GM04504 (cell line): ENCODE measurements at regions not wholly inside any gene's neighbourhood (a gene's known extent, or its start where the extent isn't known, plus 50 kb on each side); places are given as distances from the start of the nearest gene placed in this dataset.

Experiments used
- DNase-seq: peaks from one replicate; pipeline ENCODE4 v3.0.0-alpha.2; 2012; ENCODE audit warnings: low read depth

DNA sequence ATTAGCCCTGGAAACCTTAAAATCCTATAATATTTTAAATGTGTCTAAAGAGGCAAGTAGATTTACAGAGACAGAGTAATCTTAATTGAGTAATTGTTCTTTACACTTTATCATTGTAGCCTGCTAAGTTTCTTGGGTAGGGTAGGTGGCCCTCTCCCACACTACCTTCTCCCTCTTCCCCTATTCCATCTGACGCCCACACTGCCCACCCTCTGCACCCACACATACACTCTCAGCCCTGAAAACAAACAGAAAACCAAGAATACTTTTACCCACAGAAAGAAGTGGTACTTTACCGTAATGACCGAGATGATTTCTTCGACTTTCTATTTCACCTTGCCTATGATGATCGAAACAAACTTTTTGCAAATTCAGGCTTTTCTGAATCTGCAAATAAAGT is 320.4 kb upstream of the OBI1 start:
- DNase-seq = no peak

DNA sequence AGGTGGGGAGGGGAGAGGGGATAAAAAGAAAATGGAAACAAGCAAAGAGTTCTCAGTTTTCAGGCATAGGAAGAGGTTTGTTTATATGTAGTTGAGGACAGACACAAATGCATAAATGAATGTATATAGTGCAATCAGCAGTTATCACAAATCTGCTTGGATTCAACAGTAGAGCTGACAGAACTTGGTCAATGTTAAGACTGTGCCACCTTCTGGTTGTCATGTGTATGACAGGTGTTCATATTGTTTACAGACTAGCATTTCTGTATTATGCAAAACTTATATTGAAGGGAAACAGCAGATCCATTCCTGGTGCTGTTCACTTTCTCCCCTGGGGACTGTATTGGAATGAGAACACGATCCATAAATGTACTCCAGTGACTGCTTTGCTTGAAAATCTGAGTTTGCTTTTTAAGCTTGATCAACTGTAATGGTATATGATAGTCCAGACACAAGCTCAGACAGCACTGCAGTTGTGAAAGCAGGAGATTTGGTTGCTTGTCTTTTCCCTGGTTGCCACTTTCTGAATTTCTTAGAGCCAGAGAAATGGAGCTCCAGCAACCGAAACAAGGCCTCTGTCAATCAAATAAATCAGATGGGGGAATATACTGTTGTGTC is 319.5 kb upstream of the OBI1 start:
- peak; percentile 9 for DNase-seq

DNA sequence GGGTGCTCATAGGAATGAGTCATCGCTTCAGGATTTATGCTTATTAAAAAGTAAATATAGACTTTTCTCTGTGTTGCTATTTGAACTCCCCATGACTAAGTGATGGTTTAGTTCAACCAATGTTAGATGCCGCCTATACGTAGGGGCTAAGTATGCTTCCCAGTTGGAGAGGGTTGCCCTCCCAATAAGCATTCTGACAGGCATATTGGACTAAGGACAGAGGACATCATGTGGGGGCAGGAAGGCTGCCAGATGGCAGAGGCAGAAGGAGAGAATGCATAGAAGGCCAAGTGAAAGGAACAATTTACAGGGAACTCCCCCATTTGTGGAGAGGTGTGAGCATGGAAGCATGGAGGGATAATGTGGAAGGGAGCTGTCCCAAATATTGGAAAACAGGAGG is 318.4 kb upstream of the OBI1 start:
- DNase-seq = no peak

DNA sequence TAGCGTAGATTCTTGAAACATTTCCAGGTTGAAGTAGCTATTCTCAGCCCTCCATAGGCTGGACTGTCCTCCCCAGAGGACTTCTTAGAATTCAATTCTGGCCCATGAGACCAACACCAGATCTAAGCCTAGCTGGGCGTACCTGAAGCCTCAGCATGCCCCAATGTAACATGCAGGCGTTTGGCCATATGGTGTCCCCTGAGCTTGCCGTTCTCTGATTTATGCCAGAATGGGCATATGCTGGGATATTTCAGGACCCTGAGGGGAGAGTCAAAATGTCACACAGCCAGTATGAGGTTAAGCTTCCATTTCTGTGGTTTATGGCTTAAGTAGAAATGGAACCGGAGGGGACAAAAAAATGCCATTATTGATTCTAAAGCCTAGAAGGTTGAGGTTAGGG is 317.7 kb upstream of the OBI1 start:
- no peak for DNase-seq

DNA sequence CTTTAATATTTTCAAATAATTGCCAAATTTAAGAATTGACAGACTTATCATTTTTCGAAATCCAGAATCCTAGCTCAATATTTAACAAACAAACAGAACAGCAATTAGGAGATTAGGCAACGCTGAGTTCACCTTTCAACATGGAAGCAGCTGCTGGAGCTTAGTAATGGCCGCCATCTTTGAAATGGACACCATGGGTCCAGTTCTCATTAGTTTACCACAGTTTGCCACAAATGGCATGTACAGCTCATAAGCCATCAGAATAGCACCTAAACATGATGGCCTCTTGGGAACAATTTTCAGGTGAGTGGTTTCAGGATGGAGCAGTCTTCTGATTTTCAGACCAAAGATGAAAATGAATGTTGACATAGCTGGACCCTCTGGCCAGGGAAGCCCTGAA is 313.6 kb upstream of the OBI1 start:
- DNase-seq = no peak

DNA sequence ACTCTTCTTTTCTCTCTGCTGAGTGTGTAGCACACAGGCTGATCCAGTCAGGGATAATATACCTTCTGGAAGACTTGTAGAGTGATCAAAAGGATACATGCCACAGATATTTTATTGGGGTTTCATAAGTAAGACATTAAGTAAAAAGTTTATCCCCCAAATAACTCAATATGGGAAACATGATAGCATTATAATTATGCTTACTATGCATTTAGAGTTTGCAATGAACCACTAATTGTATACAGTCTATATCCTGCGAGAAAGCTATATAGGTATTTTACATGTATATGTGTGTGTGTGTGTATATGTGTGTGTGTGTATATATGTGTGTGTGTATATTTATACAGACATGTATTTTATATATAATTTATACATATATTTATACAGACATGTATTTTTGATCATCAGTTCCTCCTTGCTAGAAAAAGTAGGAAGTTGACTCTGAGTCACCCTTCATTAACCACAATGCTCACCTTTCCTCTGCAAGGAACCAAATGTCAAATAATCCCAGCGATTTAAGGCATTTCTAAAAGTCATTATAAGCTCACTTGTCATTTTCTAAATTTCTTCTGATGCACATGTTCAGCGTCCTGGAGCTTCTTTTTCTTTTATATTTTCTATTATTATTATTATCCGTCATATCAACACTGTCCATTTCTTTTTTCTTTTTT is 312.5 kb upstream of the OBI1 start:
- DNase-seq = no peak

DNA sequence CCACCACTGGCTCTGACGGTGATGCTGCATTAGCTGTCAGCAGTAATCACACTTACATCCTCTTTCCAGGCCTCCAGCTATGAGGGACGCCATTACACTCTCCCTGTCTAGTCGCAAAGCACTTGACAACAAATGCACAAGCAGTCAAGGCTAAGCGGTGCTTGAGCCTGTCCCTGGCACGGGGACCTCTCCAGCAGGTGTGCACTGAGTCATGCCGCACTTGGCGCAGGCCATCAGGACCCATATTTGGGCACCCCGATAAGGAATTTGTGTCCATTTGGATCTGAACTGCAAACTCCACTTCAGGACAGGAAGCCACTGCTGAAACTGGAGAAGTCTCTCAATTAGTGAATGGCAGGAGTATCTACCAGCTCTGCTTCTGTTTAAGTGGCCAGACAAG is 301.9 kb upstream of the OBI1 start:
- DNase-seq = no peak

DNA sequence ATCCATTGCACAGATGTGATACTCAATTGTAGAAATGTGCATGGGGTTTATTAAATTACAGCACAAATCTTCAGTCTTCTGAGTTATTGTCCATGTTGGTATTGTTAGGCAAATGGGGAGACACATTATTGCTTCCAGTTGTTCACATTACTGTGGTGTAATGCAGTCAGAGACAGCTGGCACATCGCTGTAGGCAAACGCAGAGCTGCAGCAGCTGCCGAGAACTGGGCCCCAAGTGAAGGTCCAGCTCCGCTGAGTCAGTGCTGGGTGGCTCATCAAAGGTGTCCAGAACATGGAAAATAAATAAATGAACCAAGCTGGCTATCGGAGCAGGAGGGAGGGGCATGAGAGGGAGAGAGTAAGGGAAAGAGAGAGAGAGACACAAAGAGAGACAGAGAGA is 299.1 kb upstream of the OBI1 start:
- DNase-seq = no peak

DNA sequence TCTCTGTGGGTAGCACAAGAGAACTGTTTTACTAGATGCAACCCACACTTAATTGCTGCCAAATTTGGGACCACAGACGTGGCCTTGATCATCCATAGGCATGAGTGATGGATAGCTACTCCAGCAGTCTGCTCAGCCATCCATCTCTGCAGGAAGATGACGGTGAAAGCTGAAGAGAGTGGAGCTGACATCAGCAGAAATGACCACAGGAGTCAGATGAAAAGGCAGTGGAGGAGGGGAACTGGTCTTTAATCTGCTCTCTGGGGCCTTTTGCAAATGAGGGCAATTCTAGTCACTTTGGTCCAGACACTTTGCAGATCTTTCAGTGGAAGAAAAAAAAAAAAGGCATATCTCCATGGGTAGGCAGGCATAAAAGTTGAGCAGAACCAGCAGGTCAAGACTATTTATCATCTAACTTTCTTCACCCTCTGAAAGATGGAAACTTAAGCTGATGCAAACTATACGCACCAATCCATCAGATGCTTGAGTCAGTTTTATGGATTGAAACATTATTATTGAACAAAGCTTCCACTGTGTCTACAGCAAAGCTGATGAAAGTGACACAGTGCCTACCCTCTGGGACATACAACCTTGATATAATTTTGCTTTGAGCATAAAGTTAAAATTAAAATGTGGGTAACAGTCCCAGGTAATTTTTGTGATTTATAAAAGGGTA is 281.6 kb upstream of the OBI1 start:
- no peak for DNase-seq

DNA sequence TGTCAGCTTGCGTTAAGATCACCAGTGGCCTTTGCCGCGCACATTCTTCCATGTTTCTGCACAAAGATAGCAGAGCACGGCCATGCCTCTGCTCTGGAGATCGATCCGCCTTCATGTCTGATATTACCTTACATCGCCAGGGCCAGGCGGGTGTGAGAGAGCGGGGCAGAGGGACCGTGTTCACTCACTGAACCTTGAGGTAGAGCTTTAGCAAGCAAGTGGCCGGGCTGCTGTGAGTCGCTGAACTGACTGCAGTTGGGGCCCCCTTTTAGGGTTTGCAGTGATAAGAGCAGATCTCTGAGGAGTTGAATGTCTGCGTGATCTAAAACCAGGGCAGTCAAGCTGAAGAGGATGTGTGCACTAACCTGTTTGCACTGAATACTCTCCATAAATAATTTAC is 275.4 kb upstream of the OBI1 start:
- no peak for DNase-seq

DNA sequence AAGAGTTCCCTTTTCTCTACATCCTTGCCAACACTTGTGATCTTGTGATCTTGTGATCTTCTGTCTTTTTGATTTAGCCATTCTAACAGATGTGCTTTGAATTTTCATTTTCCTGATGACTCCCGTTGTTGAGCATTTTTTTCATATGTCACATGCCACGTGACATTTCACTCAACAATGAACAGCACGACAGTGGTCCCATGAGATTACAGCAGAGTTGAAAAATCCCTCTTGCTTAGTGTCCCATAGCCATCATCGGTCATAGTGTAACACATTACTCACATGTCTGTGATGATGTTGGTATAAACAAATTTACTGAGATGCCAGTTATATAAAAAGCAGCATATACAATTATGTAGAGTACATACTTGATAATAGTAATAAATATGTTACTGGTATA is 256.1 kb upstream of the OBI1 start:
- DNase-seq = no peak

DNA sequence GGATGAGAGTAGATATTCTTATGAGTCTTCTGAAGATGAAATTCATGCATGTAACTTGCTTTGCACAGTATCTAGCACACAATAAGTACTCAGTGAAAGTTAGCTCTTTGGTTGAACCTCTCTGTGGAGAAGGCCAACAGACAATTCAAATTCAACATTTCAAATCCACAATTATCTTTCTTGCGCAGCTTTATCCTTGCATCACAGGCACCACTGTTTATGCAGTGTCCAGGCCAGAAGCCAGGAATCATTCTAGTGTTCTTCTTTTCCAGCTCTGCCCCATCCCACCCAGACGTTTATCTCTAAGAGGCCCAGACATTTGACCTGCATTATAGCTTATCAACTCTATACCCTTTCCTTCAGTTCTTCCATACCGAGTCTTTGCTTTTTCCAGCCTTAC is 254.7 kb upstream of the OBI1 start:
- DNase-seq = no peak

DNA sequence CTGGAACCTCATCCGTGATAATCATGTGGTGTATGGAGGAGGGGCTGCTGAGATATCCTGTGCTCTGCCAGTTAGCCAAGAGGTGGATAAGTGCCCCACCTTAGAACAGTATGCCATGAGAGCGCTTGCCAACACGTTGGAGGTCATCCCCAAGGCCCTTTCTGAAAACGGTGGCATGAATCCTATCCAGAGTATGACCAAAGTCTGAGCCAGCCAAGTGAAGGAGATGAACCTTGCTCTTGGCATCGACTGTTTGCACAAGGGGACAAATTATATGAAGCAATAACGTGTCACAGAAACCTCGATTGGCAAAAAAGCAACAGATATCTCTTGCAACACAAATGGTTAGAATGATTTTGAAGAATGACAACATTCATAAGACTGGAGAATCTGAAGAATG is 251.2 kb upstream of the OBI1 start:
- DNase-seq = no peak

DNA sequence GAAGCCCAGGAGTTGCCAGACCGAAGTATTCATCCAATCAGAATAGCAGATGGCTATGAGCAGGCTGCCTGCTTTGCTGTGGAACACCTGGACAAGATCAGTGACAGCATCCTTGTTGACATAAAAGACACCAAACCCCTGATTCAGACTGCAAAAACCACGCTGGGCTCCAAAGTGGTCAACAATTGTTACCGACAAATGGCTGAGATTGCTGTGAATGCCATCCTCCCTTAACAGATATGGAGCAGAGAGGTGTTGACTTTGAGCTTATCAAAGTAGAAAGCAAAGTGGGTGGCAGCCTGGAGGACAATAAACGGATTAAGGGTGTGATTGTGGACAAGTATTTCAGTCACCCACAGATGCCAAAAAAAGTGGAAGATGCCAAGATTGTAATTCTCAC is 250.3 kb upstream of the OBI1 start:
- no peak for DNase-seq

DNA sequence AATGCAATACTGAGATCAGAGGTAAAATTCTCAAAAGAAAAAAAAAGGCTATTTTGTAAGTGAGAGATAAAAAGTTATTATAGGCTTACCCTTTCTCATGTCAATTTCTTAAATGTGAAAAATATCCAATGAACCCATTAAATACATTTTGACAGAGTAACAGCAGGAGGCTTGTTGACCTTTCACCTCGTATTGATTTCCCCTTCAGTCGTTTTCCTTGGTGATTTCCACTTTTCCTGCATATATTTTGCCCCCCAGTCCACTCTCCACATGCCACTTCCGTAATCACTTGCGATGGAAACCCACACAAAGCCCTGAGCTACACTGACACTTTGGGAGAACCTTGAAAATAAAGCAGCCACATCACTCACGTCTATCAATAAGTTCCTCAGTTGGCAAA is 248.1 kb upstream of the OBI1 start:
- DNase-seq = no peak

DNA sequence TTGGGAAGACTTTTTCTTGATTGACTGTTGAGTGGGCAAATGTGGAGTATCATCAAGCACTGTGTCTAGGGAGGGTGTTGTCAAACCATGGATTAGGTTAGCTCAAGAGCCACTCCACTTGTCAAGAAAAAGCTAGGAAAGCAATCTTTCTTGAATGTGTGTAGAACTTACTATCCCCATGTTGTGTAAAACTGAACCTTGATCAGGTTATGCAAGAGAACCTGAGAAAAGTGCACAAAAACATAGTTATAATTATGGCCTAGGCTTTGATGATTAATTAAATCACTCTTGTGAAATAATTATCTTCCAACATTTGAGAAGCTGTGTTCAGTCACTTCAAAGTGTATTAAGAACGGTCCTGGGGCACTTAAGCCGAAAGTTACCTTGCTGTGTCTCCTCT is 238.2 kb upstream of the OBI1 start:
- DNase-seq = no peak

DNA sequence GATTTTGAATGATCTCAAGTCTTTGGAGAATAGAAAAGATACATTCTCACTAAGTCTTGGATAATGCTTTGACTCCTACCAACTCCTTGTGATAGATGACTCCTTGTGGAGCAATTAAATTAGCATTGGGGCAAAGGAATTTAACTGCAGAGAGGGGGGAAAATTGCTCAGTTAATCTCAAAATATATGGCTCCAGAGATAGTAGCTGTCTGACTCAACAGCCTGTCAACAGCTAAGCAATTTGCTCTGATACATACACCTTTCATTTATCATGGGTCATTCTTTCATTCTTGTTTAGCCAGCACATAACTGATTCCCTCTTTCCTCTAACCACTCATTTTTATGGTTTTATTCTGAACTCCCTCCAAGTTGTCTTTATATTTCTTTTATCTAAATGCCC is 225.6 kb upstream of the OBI1 start:
- DNase-seq = no peak

DNA sequence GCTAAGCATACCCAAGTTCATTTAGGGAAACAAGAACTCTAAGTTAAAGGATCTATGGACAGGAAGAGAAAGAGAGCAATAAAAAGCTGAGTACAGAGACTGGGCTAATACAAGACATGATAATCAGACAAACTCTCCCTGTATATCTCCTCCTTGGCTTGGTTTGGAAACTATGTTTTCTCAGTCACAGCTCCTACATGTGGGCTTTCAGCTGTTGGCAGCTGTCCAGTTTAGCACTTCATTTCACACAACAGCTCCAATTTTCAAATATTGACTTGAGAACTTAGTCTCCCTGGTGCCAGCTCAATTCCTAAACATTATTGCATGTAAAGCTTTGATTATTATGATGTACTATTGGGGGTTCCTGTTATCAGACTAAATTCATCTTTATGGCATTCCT is 222.8 kb upstream of the OBI1 start:
- DNase-seq = no peak

DNA sequence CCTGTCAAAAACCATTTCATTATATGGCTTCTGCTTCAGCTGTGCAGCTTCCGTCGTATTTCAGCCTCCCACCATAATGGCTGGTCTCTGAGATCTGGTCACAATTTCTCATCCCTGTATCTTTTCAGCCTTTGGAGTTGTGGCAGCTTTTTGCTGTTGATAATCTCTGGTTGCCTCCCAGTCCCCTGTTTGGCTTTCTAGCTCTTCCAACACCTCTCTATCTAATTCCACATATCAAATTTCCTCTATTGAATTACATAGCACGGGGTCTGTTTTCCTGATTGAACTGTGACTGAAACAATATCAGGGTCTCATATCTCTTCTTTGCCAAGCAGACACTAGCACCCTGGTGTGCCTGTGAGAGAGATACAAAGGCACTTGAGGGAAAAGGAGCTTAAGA is 222.1 kb upstream of the OBI1 start:
- DNase-seq = no peak

DNA sequence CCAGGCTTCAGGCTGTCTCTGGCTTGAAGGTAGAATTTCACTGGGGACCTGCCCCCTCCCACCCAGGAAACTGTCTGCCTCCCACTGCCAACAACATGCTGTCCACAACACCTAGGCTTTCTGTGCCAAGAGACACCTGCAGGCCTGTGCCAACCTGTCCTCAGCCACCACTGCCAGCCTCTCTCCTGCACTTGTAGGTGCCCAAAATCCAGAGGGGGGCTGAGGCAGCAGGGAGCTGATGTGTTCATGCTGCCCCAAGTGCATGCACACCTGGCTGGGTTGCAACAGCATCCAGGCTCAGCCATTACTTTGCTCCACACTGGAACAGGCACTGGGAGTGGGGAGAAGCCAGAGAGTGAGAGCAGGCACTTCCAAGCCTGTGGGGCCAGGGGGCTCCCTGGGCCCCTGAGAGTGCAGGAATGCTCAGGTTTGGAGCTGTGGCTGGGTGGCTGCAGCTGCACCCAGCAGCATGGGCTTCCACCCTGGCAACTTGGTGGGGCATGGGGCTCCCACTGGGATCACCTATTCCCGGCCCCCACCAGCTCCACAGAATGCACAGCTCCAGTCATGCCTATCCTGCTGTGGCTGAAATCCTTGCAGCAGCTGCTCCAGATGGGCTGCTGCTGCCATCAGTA is 218.1 kb upstream of the OBI1 start:
- no peak for DNase-seq

DNA sequence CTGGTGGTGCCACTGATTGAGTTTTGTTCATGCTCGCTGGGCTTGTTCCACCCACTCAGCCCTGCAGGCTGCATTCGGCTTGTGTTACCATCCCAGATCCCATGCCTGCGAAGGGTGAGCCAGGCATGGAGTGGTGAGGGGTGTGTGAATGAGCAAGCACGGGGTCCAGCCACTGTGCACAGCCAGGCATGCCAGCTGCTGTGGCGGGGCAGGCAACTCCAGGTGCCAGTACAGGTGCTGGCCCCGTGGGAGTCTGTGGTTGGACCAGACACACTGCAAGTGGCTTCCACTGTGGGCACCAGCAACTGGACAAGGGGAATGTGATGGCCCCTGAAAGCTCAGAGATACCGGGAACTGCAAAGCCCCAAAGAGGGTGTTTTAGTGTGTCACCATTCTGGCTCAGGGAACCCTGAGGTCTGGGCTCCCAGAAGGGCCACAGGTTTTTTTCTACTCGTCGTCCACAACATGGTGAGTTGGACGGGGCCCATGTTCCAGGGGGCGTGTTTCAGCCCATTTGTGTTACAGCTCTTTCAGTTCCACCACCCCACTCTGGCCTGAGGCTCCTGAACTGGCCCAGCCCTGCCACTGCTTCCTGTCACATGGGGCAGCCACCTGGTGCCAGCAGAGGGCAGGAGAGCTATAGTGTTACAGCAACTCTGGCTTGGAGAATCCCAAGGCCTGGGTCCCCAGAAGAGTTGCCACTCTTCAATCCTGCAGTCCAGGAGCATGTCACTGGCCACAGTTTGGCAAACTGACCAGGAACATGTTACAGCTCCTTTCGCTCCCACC is 217.0 kb upstream of the OBI1 start:
- DNase-seq = no peak

DNA sequence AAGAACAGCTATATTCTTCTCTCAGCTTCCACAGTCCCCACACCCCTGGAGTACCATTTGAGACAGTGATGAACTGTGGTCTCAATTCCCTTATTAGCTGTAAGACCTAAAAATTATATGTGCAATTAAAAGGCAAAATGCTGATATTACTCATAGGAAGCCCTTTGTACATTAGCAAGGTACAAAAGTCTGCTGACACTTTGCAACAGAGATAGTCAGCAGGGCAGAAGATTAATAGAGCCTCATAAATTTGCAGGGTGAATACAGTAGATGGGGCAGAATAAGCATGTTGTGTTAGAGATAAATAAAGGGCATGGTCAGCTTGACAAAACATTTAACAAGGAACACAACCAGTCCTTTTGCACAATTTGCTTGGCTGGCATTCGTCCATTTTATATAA is 210.0 kb upstream of the OBI1 start:
- no peak for DNase-seq

DNA sequence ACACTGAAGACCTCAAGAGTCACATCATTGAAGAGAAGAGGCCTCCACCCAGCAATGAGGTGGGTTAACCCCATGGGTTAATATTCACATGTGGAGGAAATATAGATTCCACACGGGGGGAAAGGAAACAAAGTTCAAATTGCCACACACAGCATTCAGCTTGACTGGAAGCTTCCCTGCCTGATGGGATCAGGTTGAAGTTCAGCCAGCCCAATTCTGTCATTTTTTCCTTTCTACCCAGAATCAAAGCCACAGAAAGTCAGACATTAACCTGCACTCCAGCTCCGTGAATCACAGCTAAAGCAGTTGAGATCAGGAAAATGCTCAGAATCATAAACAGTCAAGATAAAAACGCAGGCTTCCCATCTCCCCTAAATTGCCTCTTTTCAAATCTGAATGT is 208.7 kb upstream of the OBI1 start:
- no peak for DNase-seq
